ENCODE measurements at regions not wholly inside any gene's neighbourhood (a gene's known extent, or its start where the extent isn't known, plus 50 kb on each side); places are given as distances from the start of the nearest gene placed in this dataset.

DNA sequence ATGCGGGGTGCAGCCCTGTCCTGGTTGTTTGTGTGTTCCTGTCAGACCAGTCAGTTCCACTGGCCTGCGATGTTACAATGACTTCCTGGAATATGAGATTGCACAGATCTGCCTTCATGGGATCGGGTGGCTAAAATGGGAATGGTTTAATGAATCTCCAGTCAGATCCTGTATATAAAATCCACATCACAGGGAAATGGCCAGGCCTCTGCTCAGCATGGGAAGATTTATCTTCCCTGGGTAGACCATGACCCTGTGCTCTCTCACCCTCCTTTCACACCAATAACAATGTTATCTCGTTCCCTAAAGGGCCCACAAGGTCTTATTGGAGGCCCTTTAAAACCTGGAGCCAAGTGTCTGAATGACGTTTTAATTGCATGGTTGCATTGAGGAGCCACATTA lies 307.4 kb downstream of the RAB28 start:
- Histone ChIP-seq H3K4me3 (replicated peaks in 1 of 2; ENCODE audit: low read depth in 1 of 2, low read length in 2 of 2) (no peak overlapping the region), H3K36me3 (ENCODE audit: control insufficient read depth in 1 of 2, insufficient read depth in 2 of 2, low read length in 2 of 2) (no peaks in the 10 kb centered on the region), H3K4me1 (ENCODE audit: control insufficient read depth in 1 of 2, insufficient read depth in 2 of 2, low read length in 2 of 2) (no peaks in the 10 kb centered on the region), H3K9me3 (ENCODE audit: control insufficient read depth in 1 of 2, insufficient read depth in 1 of 2, low read depth in 1 of 2, low read length in 2 of 2) (no peaks in the 10 kb centered on the region), H3K79me2 (ENCODE audit: insufficient read depth, low read length) (no peaks in the 10 kb centered on the region), H3K27ac (ENCODE audit: low read depth, low read length) (no peak overlapping the region), H2AFZ (ENCODE audit: low read depth, low read length, poor library complexity, severe bottlenecking) (no peak overlapping the region), H3K4me2 (ENCODE audit: low read length) (no peak overlapping the region), H3K9me2 (ENCODE audit: insufficient read depth) (no peaks in the 10 kb centered on the region), H3K9ac (ENCODE audit: low read length) (no peak overlapping the region), H4K20me1 (ENCODE audit: insufficient read depth) (no peaks in the 10 kb centered on the region), H3K27me3 (ENCODE audit: insufficient read depth, low read length) (no peaks in the 10 kb centered on the region)
- ATAC-seq (no peak), DNase-seq (ENCODE audit: low read depth, low spot score) (no peak)
- ChIA-PET RAD21 (ENCODE audit: low non-redundant PET in 1 of 2, low total read pairs in 2 of 2, uncharacterized antibody in 2 of 2, unreplicated experiment in 2 of 2) (no interaction called here), POLR2A (no interaction called here), CTCF (no interaction called here)
- intact Hi-C loops (cut with micrococcal nuclease) = no loop called here
- no peak for TF ChIP-seq EZH2phosphoT487 (IDR thresholded peaks at IDR 0.05; ENCODE audit: borderline replicate concordance)
- TF ChIP-seq SRF (IDR thresholded peaks at IDR 0.05; ENCODE audit: low read depth) = no peak
- no peak for TF ChIP-seq ELF1 (IDR thresholded peaks at IDR 0.05; ENCODE audit: borderline replicate concordance, low read depth)
- TF ChIP-seq CBX3 (IDR thresholded peaks at IDR 0.05; ENCODE audit: low read depth) = no peak
- TF ChIP-seq CTCF (IDR thresholded peaks at IDR 0.05 in 2 of 3, conservative IDR thresholded peaks at IDR 0.05 in 1 of 3; ENCODE audit: borderline replicate concordance in 1 of 3, insufficient read depth in 1 of 3, low read depth in 2 of 3, low read length in 2 of 3) = no peak
- no peak for TF ChIP-seq REST (IDR thresholded peaks at IDR 0.05; ENCODE audit: low read depth)
- TF ChIP-seq, protein P1, sequence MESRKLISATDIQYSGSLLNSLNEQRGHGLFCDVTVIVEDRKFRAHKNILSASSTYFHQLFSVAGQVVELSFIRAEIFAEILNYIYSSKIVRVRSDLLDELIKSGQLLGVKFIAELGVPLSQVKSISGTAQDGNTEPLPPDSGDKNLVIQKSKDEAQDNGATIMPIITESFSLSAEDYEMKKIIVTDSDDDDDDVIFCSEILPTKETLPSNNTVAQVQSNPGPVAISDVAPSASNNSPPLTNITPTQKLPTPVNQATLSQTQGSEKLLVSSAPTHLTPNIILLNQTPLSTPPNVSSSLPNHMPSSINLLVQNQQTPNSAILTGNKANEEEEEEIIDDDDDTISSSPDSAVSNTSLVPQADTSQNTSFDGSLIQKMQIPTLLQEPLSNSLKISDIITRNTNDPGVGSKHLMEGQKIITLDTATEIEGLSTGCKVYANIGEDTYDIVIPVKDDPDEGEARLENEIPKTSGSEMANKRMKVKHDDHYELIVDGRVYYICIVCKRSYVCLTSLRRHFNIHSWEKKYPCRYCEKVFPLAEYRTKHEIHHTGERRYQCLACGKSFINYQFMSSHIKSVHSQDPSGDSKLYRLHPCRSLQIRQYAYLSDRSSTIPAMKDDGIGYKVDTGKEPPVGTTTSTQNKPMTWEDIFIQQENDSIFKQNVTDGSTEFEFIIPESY (IDR thresholded peaks at IDR 0.05; ENCODE audit: extremely low read depth, insufficient replicate concordance, low read length) = no peak
- TF ChIP-seq CEBPB (IDR thresholded peaks at IDR 0.05; ENCODE audit: low read depth) = no peak
- TF ChIP-seq TCF7L2 (IDR thresholded peaks at IDR 0.05; ENCODE audit: borderline replicate concordance, extremely low read depth, insufficient read depth, insufficient read length) = no peak
- no peak for TF ChIP-seq RAD21 (IDR thresholded peaks at IDR 0.05; ENCODE audit: low read depth)
- no peak for TF ChIP-seq MAX (IDR thresholded peaks at IDR 0.05)
- TF ChIP-seq JUND (IDR thresholded peaks at IDR 0.05) = no peak
- TF ChIP-seq, protein P2, sequence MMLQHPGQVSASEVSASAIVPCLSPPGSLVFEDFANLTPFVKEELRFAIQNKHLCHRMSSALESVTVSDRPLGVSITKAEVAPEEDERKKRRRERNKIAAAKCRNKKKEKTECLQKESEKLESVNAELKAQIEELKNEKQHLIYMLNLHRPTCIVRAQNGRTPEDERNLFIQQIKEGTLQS (IDR thresholded peaks at IDR 0.05) = no peak
- no peak for TF ChIP-seq EGR1 (IDR thresholded peaks at IDR 0.05; ENCODE audit: low read depth)
- TF ChIP-seq YY1 (IDR thresholded peaks at IDR 0.05; ENCODE audit: extremely low read depth, insufficient replicate concordance, low read depth, low read length) = no peak
- no peak for TF ChIP-seq POLR2AphosphoS5 (IDR thresholded peaks at IDR 0.05; ENCODE audit: low read depth, low read length)
- TF ChIP-seq FOSL1 (IDR thresholded peaks at IDR 0.05; ENCODE audit: low read depth) = no peak
- no peak for TF ChIP-seq SP1 (IDR thresholded peaks at IDR 0.05; ENCODE audit: low read depth)
- no peak for TF ChIP-seq ZFX (IDR thresholded peaks at IDR 0.05)
- BruUV-seq (replicated peaks) = no TSS peak
